HUES48 (cell line): ENCODE measurements at regions not wholly inside any gene's neighbourhood (a gene's known extent, or its start where the extent isn't known, plus 50 kb on each side); places are given as distances from the start of the nearest gene placed in this dataset.

ENCODE experiments used
- H3K27ac ChIP-seq: one replicate; pipeline ENCODE4 v1.7.0; 2013; ENCODE audit warnings: low read depth, low read length, inconsistent platforms
- H3K27me3 ChIP-seq: 2 replicates; pipeline ENCODE4 v1.6.1; 2013; ENCODE audit warnings: mild to moderate bottlenecking, low read length; ENCODE audit not compliant: control insufficient read depth, insufficient read depth
- H3K36me3 ChIP-seq: 2 replicates; pipeline ENCODE4 v1.6.1; 2013; ENCODE audit warnings: low read length; ENCODE audit not compliant: control insufficient read depth, insufficient read depth
- H3K4me1 ChIP-seq: 2 replicates; pipeline ENCODE4 v1.6.1; 2013; ENCODE audit warnings: mild to moderate bottlenecking, low read length; ENCODE audit not compliant: control insufficient read depth, insufficient read depth
- H3K4me3 ChIP-seq: 2 replicates; pipeline ENCODE4 v1.5.1; 2013; ENCODE audit warnings: mild to moderate bottlenecking, low read depth, low read length
- H3K9ac ChIP-seq: 2 replicates; pipeline ENCODE4 v1.6.1; 2013; ENCODE audit warnings: mild to moderate bottlenecking, low read depth, low read length, moderate library complexity
- H3K9me3 ChIP-seq: 2 replicates; pipeline ENCODE4 v1.6.1; 2013; ENCODE audit warnings: low read length; ENCODE audit not compliant: control insufficient read depth, insufficient read depth

DNA sequence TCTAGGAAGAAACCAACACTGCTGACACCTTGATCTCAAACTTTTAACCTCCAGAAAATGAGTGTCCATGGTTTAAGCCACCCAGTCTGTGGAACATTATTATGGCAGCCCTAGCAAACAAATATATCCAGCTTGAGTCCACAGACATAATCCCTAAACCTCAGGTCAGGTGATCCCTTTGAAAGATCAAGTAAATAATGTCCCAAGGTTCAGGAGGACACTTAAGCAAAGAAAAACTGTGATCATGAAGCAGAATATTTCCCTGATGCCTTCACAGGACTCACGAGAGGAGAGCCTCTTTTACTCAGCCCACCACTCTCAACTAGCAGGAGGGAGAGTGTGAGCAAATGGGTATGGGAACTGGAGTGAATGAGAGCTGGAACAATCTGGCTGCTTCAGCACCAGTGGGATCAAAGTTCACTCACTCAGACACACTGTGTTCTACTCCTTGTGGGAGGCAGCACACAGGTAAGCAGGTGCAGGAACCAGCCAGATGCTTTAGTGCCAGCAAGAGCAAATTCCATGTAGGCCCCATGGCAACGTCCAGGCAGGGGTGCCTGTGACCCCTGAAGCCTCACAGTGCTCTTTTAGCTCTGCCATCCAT lies 608.4 kb downstream of the RAB28 start:
- no peak overlapping the region for H3K9ac ChIP-seq
- H3K9me3 ChIP-seq = no peaks in the 10 kb centered on the region; the same call in 1 of the 2 replicates
- H3K36me3 ChIP-seq = no peaks in the 10 kb centered on the region
- H3K4me3 ChIP-seq = no peak overlapping the region
- H3K27me3 ChIP-seq = no peaks in the 10 kb centered on the region
- no peak overlapping the region for H3K27ac ChIP-seq
- H3K4me1 ChIP-seq = no peaks in the 10 kb centered on the region

DNA sequence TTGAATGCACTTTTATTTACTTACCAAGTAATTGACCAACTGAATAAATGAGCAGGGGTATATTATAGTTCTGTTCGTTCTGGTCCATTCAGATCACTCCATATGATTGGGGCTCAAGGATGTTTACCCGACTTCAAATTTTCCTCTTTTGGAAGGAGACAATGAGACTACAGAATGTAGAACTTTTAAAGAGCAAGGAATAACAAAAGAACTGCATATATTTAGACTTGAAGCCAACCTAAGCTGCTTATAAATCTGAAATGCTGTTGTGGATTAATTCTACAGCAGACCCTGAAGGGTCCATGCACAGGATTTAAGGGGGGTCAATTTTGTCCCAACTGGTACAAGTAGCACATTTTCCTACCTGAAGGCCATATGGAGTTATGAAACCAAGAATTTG lies 610.8 kb downstream of the RAB28 start:
- Histone ChIP-seq H3K27ac (no peak overlapping the region), H3K27me3 (no peaks in the 10 kb centered on the region), H3K9me3 (no peaks in the 10 kb centered on the region), H3K36me3 (no peaks in the 10 kb centered on the region), H3K4me3 (no peak overlapping the region), H3K9ac (no peak overlapping the region), H3K4me1 (no peaks in the 10 kb centered on the region)

DNA sequence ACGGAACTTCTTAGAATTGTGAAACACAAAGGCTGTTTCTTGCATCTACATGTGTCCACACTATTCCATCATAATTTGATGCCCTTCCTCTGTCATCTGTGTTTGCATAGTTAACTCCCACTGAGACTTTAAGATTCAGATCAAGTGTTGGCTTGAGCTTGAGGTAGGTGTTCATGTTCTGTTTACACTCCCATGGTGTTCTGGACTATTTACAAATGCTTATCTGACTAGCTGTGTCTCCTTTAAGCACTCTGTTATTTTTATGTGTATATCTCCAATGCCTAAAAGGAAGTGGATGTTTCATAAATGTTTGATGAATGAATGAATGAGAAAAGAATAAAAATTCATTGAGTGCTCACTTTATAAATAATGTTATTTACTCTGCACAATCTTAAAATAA lies 622.7 kb downstream of the RAB28 start:
- Histone ChIP-seq H3K9ac (no peak overlapping the region), H3K27me3 (no peaks in the 10 kb centered on the region), H3K4me1 (no peaks in the 10 kb centered on the region), H3K4me3 (no peak overlapping the region), H3K36me3 (no peaks in the 10 kb centered on the region), H3K27ac (no peak overlapping the region), H3K9me3 (no peaks in the 10 kb centered on the region)

DNA sequence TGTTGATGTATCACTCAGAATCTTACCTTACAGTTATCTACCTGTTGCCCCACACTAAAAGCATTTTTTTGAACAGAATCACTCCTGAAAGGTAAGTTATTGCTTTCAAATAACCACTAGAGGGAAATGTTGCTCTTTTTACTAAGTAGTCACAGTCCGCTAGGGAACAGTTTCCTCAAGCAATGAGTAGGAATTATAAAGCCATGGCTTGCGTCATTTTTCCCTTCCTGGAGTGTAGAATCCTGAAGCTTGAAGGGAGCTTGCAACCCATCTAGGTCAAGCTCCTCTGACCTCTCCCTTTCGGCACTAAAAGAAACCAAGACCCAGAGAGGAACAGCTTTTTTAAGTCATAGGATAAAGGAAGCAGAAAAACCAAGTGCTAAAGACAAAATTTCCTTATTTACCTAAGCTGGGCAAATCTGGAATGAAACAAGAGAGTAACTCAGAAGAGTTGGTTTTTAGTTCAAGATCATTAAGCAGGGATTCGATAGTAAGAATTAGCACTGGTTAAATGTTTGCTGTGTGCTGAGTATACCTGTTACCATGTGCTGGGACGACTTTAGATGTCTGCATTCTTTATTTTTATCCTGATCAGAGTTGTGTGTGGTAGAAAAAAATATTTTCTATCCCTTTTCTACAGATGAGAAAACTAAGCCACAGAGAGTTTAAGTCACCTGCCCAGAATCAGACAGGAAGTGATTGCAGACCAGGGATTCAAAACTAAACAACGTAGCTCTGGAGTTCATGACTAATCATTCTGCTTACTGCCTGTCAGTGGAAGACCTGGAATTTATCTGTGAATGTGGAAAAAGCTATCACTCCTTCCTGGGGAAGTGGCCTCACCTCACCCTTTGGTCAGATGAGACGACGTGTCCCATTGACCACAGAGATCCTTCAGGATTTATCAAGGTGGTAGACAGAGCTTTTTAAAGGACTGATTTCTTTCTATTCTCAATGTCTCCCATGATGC lies 631.5 kb downstream of the RAB28 start:
- no peaks in the 10 kb centered on the region for H3K9me3 ChIP-seq
- H3K4me1 ChIP-seq = peaks cover 4% of the 10 kb centered on the region
- peak overlapping the region; percentile 18; the same call in 1 of the 2 replicates for H3K9ac ChIP-seq
- no peak overlapping the region for H3K27ac ChIP-seq
- no peaks in the 10 kb centered on the region for H3K36me3 ChIP-seq
- no peak overlapping the region for H3K4me3 ChIP-seq
- H3K27me3 ChIP-seq = no peaks in the 10 kb centered on the region

DNA sequence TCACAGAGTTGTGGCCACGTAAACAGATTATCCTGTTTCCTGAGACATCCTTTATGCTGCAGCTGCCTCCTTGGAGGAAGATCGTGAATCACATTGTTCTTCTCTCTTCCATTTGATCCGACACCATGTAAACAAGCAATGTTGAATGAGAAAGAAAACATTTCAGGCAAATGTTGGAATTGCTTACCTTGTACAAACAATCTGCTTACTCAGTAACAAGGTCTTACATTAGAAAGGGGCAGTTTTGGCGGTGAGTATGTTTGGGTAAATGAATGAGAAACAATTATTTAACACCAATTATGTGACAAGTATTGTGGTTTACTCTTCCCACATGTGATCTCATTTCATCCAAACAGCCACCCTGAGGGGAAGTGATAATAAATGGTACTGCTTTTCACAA lies 637.8 kb downstream of the RAB28 start:
- Histone ChIP-seq H3K36me3 (no peaks in the 10 kb centered on the region), H3K4me3 (no peak overlapping the region), H3K9ac (no peak overlapping the region), H3K27me3 (no peaks in the 10 kb centered on the region), H3K4me1 (peaks cover 7% of the 10 kb centered on the region), H3K9me3 (no peaks in the 10 kb centered on the region), H3K27ac (no peak overlapping the region)

DNA sequence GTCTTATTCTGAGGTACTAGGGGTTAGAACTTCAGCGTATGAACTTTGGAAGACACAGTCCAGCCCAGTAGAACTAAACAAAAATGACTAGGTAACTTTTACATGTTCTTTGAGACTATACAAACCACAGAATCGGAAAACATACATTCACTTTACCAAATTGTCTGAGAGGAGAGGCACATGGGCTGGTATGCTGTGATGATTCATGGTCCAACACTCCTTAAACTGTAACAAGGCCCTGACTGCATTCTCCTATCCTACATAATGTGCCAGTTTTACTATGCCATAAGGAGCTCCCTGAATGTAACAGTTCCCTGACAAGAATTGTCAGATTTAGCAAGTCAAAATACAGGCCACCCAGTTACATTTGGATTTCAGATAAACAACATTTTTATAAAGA lies 640.0 kb downstream of the RAB28 start:
- peaks cover 7% of the 10 kb centered on the region for H3K4me1 ChIP-seq
- H3K4me3 ChIP-seq = no peak overlapping the region
- no peaks in the 10 kb centered on the region for H3K9me3 ChIP-seq
- no peaks in the 10 kb centered on the region for H3K27me3 ChIP-seq
- H3K36me3 ChIP-seq = no peaks in the 10 kb centered on the region
- H3K27ac ChIP-seq = no peak overlapping the region
- H3K9ac ChIP-seq = no peak overlapping the region

DNA sequence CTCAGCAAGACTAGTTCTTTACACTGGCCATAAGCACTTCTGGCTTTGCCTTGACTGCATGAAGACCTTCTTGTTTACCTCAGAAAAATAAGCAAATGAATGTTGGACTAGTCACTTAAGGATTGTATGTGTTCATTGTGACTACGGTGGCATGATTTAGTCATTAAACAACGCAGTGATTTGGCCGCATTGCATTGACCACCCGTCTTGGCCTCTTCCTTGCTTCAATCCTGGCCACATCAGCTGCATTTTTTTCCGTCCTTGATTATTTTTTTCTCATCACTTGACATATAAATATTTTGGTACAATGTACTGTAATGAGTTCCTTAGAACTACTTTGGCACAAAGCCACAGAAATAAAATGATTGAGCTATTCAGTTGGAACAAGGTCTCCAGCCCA lies 656.2 kb downstream of the RAB28 start:
- no peaks in the 10 kb centered on the region for H3K27me3 ChIP-seq

DNA sequence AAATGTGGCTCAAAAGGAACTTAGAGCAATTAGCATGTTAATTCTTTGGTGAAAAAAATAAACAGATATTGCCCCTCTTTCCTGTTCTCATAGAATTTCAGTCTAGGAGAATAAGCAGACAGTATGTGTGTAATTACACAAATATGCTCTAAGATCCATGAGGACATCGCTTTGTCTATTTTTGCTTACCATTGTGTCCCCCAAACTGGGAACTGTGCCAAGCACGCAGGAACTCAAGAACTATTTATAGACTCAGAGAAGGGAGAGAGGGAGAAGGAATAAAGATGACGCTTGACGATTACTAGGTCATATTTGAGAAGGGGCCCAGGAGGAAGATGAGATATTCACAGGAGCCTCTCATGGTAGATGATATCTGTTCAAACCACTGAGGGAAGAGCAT lies 692.6 kb downstream of the RAB28 start:
- H3K36me3 ChIP-seq = no peaks in the 10 kb centered on the region
- no peak overlapping the region for H3K9ac ChIP-seq
- H3K4me1 ChIP-seq = no peaks in the 10 kb centered on the region
- H3K4me3 ChIP-seq = no peak overlapping the region
- H3K9me3 ChIP-seq = 0 out of 2 replicates have a peak, but pooled peaks cover 4% of the 10 kb centered on the region
- H3K27me3 ChIP-seq = no peaks in the 10 kb centered on the region
- H3K27ac ChIP-seq = no peak overlapping the region

More for the DNA sequence above, 656.2 kb downstream of the RAB28 start:
- no peak overlapping the region for H3K4me3 ChIP-seq
- H3K27ac ChIP-seq = no peak overlapping the region
- H3K9ac ChIP-seq = no peak overlapping the region
- no peaks in the 10 kb centered on the region for H3K36me3 ChIP-seq
- H3K9me3 ChIP-seq = no peaks in the 10 kb centered on the region
- no peaks in the 10 kb centered on the region for H3K4me1 ChIP-seq

DNA sequence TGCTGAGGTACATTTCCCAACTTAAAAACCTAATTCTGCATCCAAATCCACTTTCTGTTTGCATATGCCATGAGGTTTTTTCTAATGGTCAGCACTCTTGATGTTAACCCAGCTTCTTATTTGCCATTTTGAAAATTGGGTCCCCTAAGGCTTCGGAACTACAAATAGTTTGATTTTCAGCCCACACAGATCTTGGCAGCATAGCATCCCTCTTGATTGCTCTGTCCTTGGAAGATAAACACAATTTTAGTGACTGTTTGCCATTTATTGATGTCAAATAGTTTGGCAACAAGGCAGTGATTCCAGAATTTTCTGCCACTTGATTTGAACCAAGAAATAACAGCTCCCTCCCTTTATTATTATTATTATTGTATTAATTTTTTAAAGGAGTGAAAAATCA lies 696.9 kb downstream of the RAB28 start:
- no peaks in the 10 kb centered on the region for H3K4me1 ChIP-seq
- H3K9ac ChIP-seq = no peak overlapping the region
- no peaks in the 10 kb centered on the region for H3K27me3 ChIP-seq
- H3K4me3 ChIP-seq = no peak overlapping the region
- 0 out of 2 replicates have a peak, but pooled peaks cover 4% of the 10 kb centered on the region for H3K9me3 ChIP-seq
- no peaks in the 10 kb centered on the region for H3K36me3 ChIP-seq
- no peak overlapping the region for H3K27ac ChIP-seq

DNA sequence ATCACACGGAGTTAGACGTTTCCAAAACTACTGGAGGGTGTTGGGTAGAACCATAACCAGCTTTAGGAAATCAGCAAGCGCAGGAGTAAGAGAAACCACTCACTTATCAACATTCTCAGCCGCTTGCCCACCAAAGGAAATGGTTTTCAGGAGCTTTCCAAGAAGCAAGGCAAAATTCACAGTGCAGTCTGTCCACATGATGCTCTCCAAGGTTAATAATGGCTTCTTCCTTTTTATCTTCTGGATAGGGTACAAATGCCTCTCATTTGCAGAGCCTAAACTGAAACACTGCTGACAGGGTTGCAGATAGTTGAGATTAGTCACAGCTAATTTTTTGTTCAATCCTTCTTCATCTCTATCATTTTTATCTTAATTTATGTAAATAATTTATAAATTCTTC lies 705.4 kb downstream of the RAB28 start:
- Histone ChIP-seq H3K4me1 (no peaks in the 10 kb centered on the region), H3K27ac (no peak overlapping the region), H3K36me3 (no peaks in the 10 kb centered on the region), H3K27me3 (no peaks in the 10 kb centered on the region), H3K9ac (no peak overlapping the region), H3K4me3 (no peak overlapping the region), H3K9me3 (no peaks in the 10 kb centered on the region)

DNA sequence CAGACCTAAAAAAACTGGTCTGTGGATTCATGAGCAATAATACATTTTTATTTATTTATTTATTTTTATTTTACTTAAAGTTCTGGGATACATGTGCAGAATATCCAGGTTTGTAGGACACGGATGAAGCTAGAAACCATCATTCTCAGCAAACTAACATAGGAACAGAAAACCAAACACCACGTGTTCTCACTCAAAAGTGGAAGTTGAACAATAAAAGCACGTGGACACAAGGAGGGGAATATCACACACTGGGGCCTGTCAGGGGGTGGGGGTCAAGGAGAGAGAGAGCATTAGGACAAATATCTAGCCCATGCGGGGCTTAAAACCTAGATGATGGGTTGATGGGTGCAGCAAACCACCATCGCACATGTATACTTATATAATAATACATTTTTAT lies 705.9 kb downstream of the RAB28 start:
- Histone ChIP-seq H3K9ac (no peak overlapping the region), H3K27ac (no peak overlapping the region), H3K9me3 (no peaks in the 10 kb centered on the region), H3K27me3 (no peaks in the 10 kb centered on the region), H3K4me3 (no peak overlapping the region), H3K36me3 (no peaks in the 10 kb centered on the region), H3K4me1 (no peaks in the 10 kb centered on the region)
